ENCODE measurements at regions not wholly inside any gene's neighbourhood (a gene's known extent, or its start where the extent isn't known, plus 50 kb on each side); places are given as distances from the start of the nearest gene placed in this dataset.
"Not testable (repeated sequence)": the region's sequence is repeated elsewhere in the genome, so short reads cannot be mapped to it uniquely, and the experiment has no call there.

DNA sequence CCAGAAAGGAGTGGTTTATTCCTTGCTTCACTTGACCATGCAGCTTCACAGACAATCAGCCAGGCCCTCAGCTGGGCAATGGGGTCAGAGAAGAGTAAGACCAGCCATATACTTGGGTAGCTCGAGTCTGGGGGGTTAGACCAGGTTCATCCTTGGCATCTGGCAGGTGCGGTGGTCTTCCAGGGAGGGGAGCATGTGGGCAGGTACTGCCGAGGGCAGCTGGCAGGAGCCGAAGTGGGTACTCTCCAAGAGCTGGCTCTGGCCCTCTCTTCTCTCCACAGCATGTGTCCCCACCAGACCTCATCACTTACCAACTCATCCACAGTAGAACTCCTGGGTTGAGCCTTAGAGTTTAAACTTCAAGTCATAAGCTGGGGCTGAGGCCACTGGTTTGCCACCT, 156.8 kb downstream of the FOXD2 start:
- DNase-seq (ENCODE audit: low read depth in 2 of 2): no peak

DNA sequence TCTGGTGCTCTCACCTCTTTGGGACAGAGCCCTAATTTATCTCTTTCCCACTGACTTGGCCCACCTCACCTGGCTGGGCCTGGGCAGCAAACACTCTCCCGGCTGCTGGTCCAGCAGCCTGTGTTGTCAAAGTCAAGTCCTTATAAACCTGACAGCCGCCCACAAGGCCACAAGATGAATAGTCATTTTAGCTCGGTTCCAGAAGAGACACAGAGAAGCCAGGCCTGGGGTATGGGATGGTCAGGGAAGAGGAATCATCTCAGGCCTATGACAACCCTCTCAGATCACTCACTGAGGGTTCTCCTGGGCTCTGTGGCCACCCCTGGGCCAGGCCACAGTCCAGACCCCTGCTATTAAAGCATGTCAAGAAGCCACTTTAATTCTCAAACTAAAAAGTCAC, 158.5 kb downstream of the FOXD2 start:
- DNase-seq (ENCODE audit: low read depth in 2 of 2): no peak

GRCh38 chr1:47598357-47598756, 160.5 kb downstream of the FOXD2 start:
- DNase-seq (ENCODE audit: low read depth in 2 of 2): no peak

- no peak for DNase-seq (ENCODE audit: low read depth in 2 of 2)
Measured at GRCh38 chr1:47599777-47600176, 161.9 kb downstream of the FOXD2 start.

DNA sequence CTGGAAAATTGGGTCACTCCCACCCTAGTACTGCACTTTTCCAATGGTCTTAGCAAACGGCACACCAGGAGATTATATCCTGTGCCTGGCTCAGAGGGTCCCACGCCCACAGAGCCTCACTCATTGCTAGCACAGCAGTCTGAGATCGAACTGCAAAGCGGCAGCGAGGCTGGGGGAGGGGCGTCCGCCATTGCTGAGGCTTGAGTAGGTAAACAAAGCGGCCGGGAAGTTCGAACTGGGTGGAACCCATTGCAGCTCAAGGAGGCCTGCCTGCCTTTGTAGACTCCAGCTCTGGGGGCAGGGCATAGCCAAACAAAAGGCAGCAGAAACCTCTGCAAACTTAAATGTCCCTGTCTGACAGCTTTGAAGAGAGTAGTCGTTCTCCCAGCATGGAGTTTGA, 164.6 kb downstream of the FOXD2 start:
- DNase-seq (ENCODE audit: low read depth in 2 of 2): not testable (repeated sequence)

DNA sequence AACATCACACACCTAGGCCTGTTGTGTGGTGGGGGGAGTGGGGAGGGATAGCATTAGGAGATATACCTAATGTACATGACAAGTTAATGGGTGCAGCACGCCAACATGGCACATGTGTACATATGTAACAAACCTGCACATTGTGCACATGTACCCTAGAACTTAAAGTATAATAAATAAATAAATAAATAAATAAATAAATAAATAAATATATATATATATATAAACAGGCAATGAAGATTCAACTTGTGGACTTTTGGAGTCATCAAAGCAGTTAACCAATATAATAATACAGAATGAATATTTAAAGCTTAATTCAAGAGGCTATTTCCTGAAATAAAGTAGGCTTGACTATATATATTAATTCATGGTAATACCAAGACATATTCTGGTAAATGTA, 167.0 kb downstream of the FOXD2 start:
- DNase-seq (ENCODE audit: low read depth in 2 of 2): not testable (repeated sequence)

DNA sequence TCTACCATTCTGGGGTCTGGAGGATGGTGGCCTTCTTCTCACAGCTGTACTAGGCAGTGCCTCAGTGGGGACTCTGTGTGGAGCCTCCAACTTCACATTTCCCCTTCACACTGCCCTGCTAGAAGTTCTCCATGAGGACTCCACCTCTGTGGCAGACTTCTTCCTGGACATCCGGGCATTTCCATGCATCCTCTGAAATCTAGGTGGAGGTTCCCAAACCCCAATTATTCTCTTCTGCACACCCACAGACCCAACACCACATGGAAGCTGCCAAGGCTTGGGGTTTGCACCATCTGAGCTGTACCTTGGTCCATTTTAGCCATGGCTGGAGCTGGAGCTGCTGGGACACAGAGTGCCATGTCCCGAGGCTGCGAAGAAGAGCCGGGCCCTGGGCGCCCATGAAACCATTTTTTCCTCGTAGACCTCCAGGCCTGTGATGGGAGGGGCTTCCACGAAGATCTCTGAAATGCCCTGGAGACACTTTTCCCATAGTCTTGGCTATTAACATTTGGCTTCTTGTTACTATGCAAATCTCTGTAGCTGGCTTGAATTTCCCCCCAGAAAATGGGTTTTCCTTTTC, 170.5 kb downstream of the FOXD2 start:
- DNase-seq (ENCODE audit: low read depth in 2 of 2): no peak

- no peak for DNase-seq (ENCODE audit: low read depth in 2 of 2)
Measured at GRCh38 chr1:47611992-47612391, 174.1 kb downstream of the FOXD2 start.

GRCh38 chr1:47612819-47613218, 175.0 kb downstream of the FOXD2 start:
- no peak for DNase-seq (ENCODE audit: low read depth in 2 of 2)

- no peak for DNase-seq (ENCODE audit: low read depth in 2 of 2)
Measured at GRCh38 chr1:47616036-47616435, 178.2 kb downstream of the FOXD2 start.

DNA sequence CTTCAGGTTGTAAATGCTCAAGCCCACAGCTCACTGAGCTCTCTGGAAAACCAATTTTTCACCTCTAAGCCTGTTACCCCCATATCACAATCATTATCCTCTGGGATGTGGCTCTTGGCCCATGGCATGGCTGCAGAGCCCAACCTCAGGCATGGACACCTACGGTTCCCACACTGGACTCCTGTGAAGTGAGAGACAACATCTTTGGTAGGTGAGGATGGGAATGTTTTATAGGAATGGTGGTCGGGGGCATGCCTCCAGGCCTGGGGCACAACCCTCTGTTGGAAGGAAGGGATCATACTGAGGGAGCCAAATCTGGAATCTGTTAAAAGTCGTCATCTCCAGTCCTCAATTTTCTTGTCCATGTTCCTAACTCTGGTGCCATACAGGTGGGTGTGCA, 179.1 kb downstream of the FOXD2 start:
- no peak for DNase-seq (ENCODE audit: low read depth in 2 of 2)

DNA sequence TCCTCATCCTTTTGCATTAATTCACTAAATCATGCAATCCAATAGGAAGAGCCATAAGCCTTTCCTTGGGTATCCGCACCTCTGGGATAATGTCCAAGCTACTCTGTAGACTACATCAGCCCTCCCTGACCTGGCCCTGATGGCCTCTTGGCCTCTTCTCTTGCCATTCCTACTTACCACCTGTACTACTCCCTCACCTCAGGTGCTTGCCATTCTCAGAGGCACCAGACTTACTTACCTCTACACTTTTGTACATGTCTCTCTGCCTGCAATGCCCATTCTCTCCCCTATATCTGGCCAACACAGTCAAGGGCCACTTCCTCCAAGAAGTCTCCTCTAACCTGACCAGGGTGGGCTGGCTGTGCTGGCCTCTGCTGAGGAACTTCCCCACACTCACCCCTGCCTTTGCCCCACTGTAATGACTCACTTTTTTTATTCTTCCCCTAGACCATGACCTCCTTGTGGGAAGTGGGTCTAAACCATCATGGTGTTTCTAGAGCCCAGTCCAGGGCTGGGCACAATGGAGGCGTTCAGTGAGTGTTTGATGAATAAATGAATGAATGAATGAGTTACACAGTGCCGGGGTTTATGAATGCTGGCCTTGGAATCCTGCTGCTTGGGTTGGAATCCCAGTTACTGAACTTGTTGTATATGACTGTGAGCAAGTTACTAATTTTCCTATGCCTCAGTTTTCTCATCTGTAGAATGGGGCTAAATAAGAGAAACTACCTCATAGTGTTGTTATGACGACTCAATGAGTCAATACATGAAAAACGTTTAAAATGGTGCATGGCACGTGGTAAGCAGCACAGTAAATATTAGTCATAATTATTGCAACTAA, 179.8 kb downstream of the FOXD2 start:
- no peak for DNase-seq (ENCODE audit: low read depth in 2 of 2)

DNA sequence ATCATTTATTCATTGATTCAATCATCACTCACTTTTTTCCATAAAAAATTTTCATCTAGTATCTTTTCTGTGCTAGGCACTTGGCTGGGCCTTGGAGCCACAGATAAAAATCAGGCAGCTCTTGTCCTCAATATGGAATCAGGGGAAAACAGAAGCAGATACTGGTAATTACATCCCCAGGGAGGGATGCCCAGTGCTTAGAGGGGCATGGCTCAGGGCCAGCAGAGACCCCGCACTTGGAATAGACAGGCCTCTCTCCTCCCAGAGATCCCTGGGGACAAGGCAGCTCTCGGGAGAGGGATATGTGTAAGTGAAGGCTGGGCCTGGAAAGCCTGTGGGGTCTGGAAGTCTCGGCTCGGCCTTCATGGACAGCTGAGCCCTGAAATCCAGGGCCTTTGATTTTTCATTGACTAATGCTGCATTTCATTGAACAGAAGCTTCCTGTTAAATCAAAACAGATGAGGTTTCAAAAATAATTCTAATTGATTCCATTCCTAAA, 180.4 kb downstream of the FOXD2 start:
- DNase-seq (ENCODE audit: low read depth in 2 of 2): no peak

GRCh38 chr1:47618830-47619229, 181.0 kb downstream of the FOXD2 start:
- DNase-seq (ENCODE audit: low read depth in 2 of 2): no peak

DNA sequence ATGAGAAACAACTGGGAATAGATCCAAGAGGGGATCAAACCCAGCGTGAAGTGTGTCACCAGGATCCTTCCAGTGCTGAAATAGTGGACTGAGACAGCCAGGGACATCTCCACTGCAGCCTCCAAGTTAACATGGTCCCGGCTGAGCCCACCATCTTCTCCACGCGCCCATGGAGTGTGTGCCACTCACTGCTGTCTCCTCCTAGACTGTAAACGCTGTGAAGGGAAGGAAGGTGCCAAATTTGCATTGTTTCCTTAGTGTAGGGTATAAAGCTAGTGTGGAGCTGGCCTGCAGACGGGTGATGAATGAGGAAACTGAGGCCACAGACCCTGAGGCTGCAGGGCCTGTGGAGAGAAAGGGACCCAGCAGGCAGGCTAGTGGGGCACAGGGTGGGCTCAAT, 183.6 kb downstream of the FOXD2 start:
- no peak for DNase-seq (ENCODE audit: low read depth in 2 of 2)

DNA sequence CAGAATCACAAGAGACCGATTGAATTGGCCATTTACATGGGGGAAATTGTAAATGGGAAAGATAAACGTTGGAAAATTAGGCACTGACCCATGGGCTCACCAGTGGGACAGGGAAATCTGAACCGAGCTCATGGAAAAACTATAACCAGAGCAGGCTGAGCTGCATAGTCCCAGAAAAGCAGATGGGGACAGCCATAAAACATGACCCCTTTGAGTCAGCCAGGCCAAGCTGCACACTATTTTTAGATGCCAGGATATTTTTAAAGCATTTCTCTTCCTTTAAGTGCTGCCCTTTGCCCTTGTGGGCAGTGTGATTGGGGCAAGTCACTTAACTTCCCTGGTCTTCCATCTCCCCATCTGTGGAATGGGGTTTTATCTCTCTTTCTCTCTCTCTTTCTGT, 184.1 kb downstream of the FOXD2 start:
- no peak for DNase-seq (ENCODE audit: low read depth in 2 of 2)

DNA sequence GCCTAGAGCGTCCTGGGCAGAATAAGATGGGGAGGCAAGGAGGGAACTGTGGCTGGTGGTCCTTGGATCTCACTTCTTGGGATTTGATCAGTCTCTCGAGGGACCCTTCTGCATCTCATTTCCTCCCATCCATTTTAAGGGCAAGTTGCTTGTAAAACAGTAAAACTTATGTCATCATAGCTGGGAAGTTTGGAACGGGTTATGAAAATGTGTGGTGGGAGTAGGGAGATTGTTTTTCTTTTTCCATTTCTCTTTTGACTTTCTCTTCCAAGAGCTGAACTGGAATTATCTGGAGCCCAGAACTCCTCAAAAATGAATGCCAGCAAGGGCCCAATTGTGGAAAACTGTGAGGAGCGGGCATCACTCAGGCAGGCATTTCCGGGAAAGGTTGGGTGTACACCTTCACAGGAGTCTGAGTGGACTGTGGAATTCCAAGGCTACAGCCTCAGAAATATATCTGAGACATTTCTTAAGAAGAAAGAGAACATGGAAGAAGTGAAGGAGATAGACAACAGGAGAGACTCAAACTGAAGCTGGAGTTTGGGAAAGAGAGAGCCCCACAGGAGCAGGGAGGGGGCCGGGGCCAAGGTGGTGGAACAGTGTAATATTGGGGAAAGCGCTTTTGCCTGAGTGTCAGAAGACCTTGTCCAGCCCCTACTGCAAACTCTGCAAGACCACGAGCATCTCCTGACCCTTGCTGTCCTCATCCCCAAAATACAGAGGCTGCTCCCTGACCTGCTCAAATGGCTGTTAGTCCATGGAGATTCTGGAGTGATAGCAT, 185.1 kb downstream of the FOXD2 start:
- no peak for DNase-seq (ENCODE audit: low read depth in 2 of 2)

DNA sequence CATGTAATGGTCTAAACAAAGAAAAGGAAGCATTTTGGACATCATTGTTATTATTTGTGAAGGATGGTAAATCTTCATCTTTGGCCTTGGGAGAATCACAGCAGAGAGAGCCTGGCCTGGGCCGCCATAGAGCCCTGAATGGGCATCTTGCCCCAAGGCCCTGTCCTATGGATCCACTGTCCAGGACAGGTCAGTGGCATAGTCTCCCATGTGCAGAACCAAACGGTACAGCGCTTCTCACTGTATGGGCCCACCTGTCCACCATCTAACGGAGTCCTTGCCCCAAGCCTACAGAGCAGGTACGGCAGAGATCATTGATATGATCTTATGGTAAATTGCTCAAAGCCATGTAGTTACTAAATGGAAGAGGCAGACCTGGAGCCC, 185.7 kb downstream of the FOXD2 start:
- DNase-seq (ENCODE audit: low read depth in 2 of 2): no peak

- DNase-seq (ENCODE audit: low read depth in 2 of 2): no peak
Measured at GRCh38 chr1:47624531-47624930, 186.7 kb downstream of the FOXD2 start.

- no peak for DNase-seq (ENCODE audit: low read depth in 2 of 2)
Measured at GRCh38 chr1:47627016-47627415, 189.2 kb downstream of the FOXD2 start.

- DNase-seq (ENCODE audit: low read depth in 2 of 2): no peak
Measured at GRCh38 chr1:47627471-47628370, 189.9 kb downstream of the FOXD2 start.

DNA sequence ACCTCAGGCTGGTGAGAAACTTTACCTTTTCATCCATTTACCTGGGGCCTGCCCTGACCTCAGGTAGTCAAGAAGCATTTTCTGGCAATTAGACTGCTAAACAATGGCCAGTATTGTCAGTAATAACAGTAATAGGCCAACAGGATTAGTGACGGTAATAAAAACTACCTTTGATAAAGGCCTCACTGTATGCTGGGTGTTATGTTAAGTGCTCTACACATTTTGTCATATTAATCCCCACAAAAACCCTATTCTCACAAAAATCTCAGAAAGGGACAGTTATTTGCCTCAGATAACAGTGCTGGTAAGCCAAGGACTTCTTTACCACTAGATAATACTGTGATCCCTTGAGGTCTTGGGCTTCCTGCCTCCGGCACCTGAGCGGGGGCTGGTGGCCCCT, 191.4 kb downstream of the FOXD2 start:
- DNase-seq (ENCODE audit: low read depth in 2 of 2): no peak
